Natural killer cell (primary cell): ENCODE measurements at regions not wholly inside any gene's neighbourhood (a gene's known extent, or its start where the extent isn't known, plus 50 kb on each side); places are given as distances from the start of the nearest gene placed in this dataset.

Experiments
- ATAC-seq, 3 donors: fragments of 150-1000 bp in 2 of 3; fragments of 200-7000 bp in 1 of 3; cut with Tn5 transposase; 1 replicate in 1 of 3; 2 replicates in 2 of 3; pipeline ENCODE4 v1.10.0; 2021; ENCODE audit warnings: mild to moderate bottlenecking in 2 of 3, moderate library complexity in 2 of 3
- DNase-seq, 2 donors: peaks; one replicate each; pipeline versions ENCODE4 v3.0.0 to v3.0.0-alpha.2; 2013 to 2021; ENCODE audit warnings: mixed read lengths in 1 of 2
- H3K27ac ChIP-seq: one replicate; pipeline ENCODE4 v1.5.1; 2013; ENCODE audit warnings: mild to moderate bottlenecking, low read length
- H3K27me3 ChIP-seq: one replicate; pipeline ENCODE4 v1.6.1; 2013; ENCODE audit warnings: low read length; ENCODE audit not compliant: control insufficient read depth, insufficient read depth
- H3K36me3 ChIP-seq: one replicate; pipeline ENCODE4 v1.6.1; 2013; ENCODE audit warnings: low read length; ENCODE audit not compliant: control insufficient read depth, insufficient read depth
- H3K4me1 ChIP-seq: one replicate; pipeline ENCODE4 v1.6.1; 2013; ENCODE audit warnings: low read length; ENCODE audit not compliant: control insufficient read depth, insufficient read depth
- H3K4me3 ChIP-seq: one replicate; pipeline ENCODE4 v1.5.1; 2013; ENCODE audit warnings: low read length
- H3K9me3 ChIP-seq: one replicate; pipeline ENCODE4 v1.6.1; 2013; ENCODE audit warnings: low read length; ENCODE audit not compliant: control insufficient read depth, insufficient read depth
- H3K27ac Mint-ChIP-seq, 2 donors: one replicate each; pipeline ENCODE4 v1.8.0; 2022; ENCODE audit warnings: mild to moderate bottlenecking in 2 of 2, mixed read lengths in 2 of 2, moderate library complexity in 1 of 2
- H3K27me3 Mint-ChIP-seq, 2 donors: one replicate each; pipeline ENCODE4 v1.8.0; 2022; ENCODE audit warnings: low read depth in 2 of 2, mixed read lengths in 2 of 2
- H3K36me3 Mint-ChIP-seq: one replicate; pipeline ENCODE4 v1.8.0; 2022; ENCODE audit warnings: mixed read lengths
- H3K4me1 Mint-ChIP-seq, 2 donors: one replicate each; pipeline ENCODE4 v1.8.0; 2022; ENCODE audit warnings: mixed read lengths in 2 of 2
- H3K4me3 Mint-ChIP-seq: one replicate; pipeline ENCODE4 v1.8.0; 2022; ENCODE audit warnings: mild to moderate bottlenecking, moderate library complexity, mixed read lengths
- H3K9me3 Mint-ChIP-seq, 2 donors: one replicate each; pipeline ENCODE4 v1.8.0; 2022; ENCODE audit warnings: mixed read lengths in 2 of 2
- CTCF ChIP-seq: fragments of 200-600 bp; IDR thresholded peaks from one replicate; pipeline ENCODE4 v1.8.0; 2022; ENCODE audit warnings: antibody characterized with exemption
- WGBS: methylation state at CpG from one replicate; pipeline ENCODE4 v1.1.7; 2013; ENCODE audit warnings: missing lambda C conversion rate; ENCODE audit not compliant: insufficient coverage; 5-methylcytosine and 5-hydroxymethylcytosine counted together
- intact Hi-C: fragments of 100-400 bp; cut with micrococcal nuclease; formaldehyde crosslinking; loops from one replicate; pipeline ENCODE4 v1.14.2; 2022

GRCh38 chr7:25828468-25828867 is 323.5 kb upstream of the NFE2L3 start:
- Histone ChIP-seq H3K9me3 (no peaks in the 10 kb centered on the region), H3K4me3 (no peak overlapping the region), H3K4me1 (no peaks in the 10 kb centered on the region), H3K27ac (no peak overlapping the region), H3K36me3 (no peaks in the 10 kb centered on the region), H3K27me3 (no peaks in the 10 kb centered on the region)
- ATAC-seq: no peak
- intact Hi-C loops: no loop called here
- Mint-ChIP-seq H3K9me3 (no peaks in the 10 kb centered on the region), H3K4me1 (no peaks in the 10 kb centered on the region), H3K36me3 (no peaks in the 10 kb centered on the region), H3K4me3 (no peak overlapping the region), H3K27me3 (peaks cover 15 to 67% of the 10 kb centered on the region in 2 donors), H3K27ac (no peak overlapping the region)
- no peak for DNase-seq
- TF ChIP-seq CTCF: no peak
- 90% methylated on average over 1 of the region's 1 CpG for WGBS

- no peaks in the 10 kb centered on the region for H3K36me3 Mint-ChIP-seq
- intact Hi-C loops: no loop called here
- H3K4me3 ChIP-seq: no peak overlapping the region
- H3K27ac ChIP-seq: no peak overlapping the region
- H3K36me3 ChIP-seq: no peaks in the 10 kb centered on the region
- no peak for TF ChIP-seq CTCF
- no peak for ATAC-seq
- no peak for DNase-seq
- no peaks in the 10 kb centered on the region for H3K9me3 Mint-ChIP-seq
- H3K4me1 ChIP-seq: no peaks in the 10 kb centered on the region
- H3K4me1 Mint-ChIP-seq: no peaks in the 10 kb centered on the region
- no peak overlapping the region for H3K4me3 Mint-ChIP-seq
- no peak overlapping the region for H3K27ac Mint-ChIP-seq
- no peaks in the 10 kb centered on the region for H3K9me3 ChIP-seq
- peaks cover 18 to 61% of the 10 kb centered on the region in 2 donors for H3K27me3 Mint-ChIP-seq
- no peaks in the 10 kb centered on the region for H3K27me3 ChIP-seq
Observed at GRCh38 chr7:25829663-25830062, 322.3 kb upstream of the NFE2L3 start.

GRCh38 chr7:25830215-25830614 is 321.8 kb upstream of the NFE2L3 start:
- no peak overlapping the region for H3K4me3 ChIP-seq
- no peak overlapping the region for H3K27ac Mint-ChIP-seq
- no peak for ATAC-seq
- H3K27ac ChIP-seq: no peak overlapping the region
- no peaks in the 10 kb centered on the region for H3K4me1 Mint-ChIP-seq
- no peaks in the 10 kb centered on the region for H3K9me3 Mint-ChIP-seq
- H3K36me3 Mint-ChIP-seq: no peaks in the 10 kb centered on the region
- no peaks in the 10 kb centered on the region for H3K9me3 ChIP-seq
- WGBS: 70% methylated on average over 3 of the region's 3 CpGs
- DNase-seq: no peak
- H3K36me3 ChIP-seq: no peaks in the 10 kb centered on the region
- H3K27me3 Mint-ChIP-seq: peaks cover 18 to 55% of the 10 kb centered on the region in 2 donors
- H3K4me3 Mint-ChIP-seq: no peak overlapping the region
- no peaks in the 10 kb centered on the region for H3K4me1 ChIP-seq
- no peaks in the 10 kb centered on the region for H3K27me3 ChIP-seq
- intact Hi-C loops: no loop called here
- TF ChIP-seq CTCF: no peak

- TF ChIP-seq CTCF: no peak
- Mint-ChIP-seq H3K4me3 (no peak overlapping the region), H3K9me3 (no peaks in the 10 kb centered on the region), H3K27ac (no peak overlapping the region), H3K4me1 (no peaks in the 10 kb centered on the region), H3K36me3 (no peaks in the 10 kb centered on the region), H3K27me3 (peaks cover 17 to 50% of the 10 kb centered on the region in 2 donors)
- DNase-seq (no peak), ATAC-seq (no peak)
- H3K36me3 ChIP-seq: no peaks in the 10 kb centered on the region
- intact Hi-C loops: no loop called here
- WGBS: 89% methylated on average over 6 of the region's 6 CpGs
- H3K4me1 ChIP-seq: no peaks in the 10 kb centered on the region
- no peaks in the 10 kb centered on the region for H3K27me3 ChIP-seq
- no peaks in the 10 kb centered on the region for H3K9me3 ChIP-seq
- no peak overlapping the region for H3K27ac ChIP-seq
- no peak overlapping the region for H3K4me3 ChIP-seq
Observed at GRCh38 chr7:25831062-25831691, 320.8 kb upstream of the NFE2L3 start.
